ENCODE measurements at regions not wholly inside any gene's neighbourhood (a gene's known extent, or its start where the extent isn't known, plus 50 kb on each side); places are given as distances from the start of the nearest gene placed in this dataset.

- no peak for DNase-seq
These were observed 458.4 kb upstream of the RGS6 start for GRCh38 chr14:71473843-71474242.

- DNase-seq: no peak
These were observed 457.6 kb upstream of the RGS6 start for GRCh38 chr14:71474301-71475265.

GRCh38 chr14:71475916-71476315 is 456.3 kb upstream of the RGS6 start:
- DNase-seq: no peak

GRCh38 chr14:71478542-71478941 is 453.7 kb upstream of the RGS6 start:
- DNase-seq: peak; percentile 78 to 83

- peak; percentile 36 to 49 for DNase-seq
These were observed 451.1 kb upstream of the RGS6 start for GRCh38 chr14:71481021-71481654.

GRCh38 chr14:71482671-71483070 is 449.6 kb upstream of the RGS6 start:
- DNase-seq: no peak

GRCh38 chr14:71483154-71483553 is 449.1 kb upstream of the RGS6 start:
- no peak for DNase-seq

GRCh38 chr14:71485833-71486232 is 446.4 kb upstream of the RGS6 start:
- no peak for DNase-seq

GRCh38 chr14:71486279-71486678 is 445.9 kb upstream of the RGS6 start:
- no peak for DNase-seq

- no peak for DNase-seq
These were observed 444.8 kb upstream of the RGS6 start for GRCh38 chr14:71487449-71487848.

GRCh38 chr14:71487941-71488340 is 444.3 kb upstream of the RGS6 start:
- DNase-seq: no peak

- no peak for DNase-seq
These were observed 443.5 kb upstream of the RGS6 start for GRCh38 chr14:71488703-71489191.

- no peak for DNase-seq
These were observed 442.5 kb upstream of the RGS6 start for GRCh38 chr14:71489742-71490141.

- DNase-seq: no peak
These were observed 440.3 kb upstream of the RGS6 start for GRCh38 chr14:71491931-71492330.

- DNase-seq: no peak
These were observed 439.9 kb upstream of the RGS6 start for GRCh38 chr14:71492346-71492745.

- DNase-seq: no peak
These were observed 434.6 kb upstream of the RGS6 start for GRCh38 chr14:71497645-71498086.

GRCh38 chr14:71498212-71498611 is 434.0 kb upstream of the RGS6 start:
- DNase-seq: no peak

GRCh38 chr14:71499018-71499417 is 433.2 kb upstream of the RGS6 start:
- DNase-seq: no peak

GRCh38 chr14:71507681-71508080 is 424.5 kb upstream of the RGS6 start:
- DNase-seq: no peak

GRCh38 chr14:71508901-71509300 is 423.3 kb upstream of the RGS6 start:
- no peak for DNase-seq

- no peak for DNase-seq
These were observed 421.1 kb upstream of the RGS6 start for GRCh38 chr14:71511152-71511551.

GRCh38 chr14:71514941-71515919 is 417.0 kb upstream of the RGS6 start:
- DNase-seq: no peak

All from inflammatory macrophage treated with lipopolysaccharide for 1 hour (primary cell).